Gastroesophageal sphincter (tissue), 4 donors: ENCODE measurements at regions not wholly inside any gene's neighbourhood (a gene's known extent, or its start where the extent isn't known, plus 50 kb on each side); places are given as distances from the start of the nearest gene placed in this dataset.
A peak's percentile ranks its signal among the peaks of the same experiment; 100 is the strongest.

Source experiments
- ATAC-seq: fragments of 150-250 bp; one replicate; pipeline ENCODE4 v1.9.1; 2016; ENCODE audit warnings: mild to moderate bottlenecking, moderate library complexity
- H3K27ac ChIP-seq, 4 donors: fragments of 200-600 bp; sonication (generic) in 3 of 4; 1 replicate in 3 of 4; 2 replicates in 1 of 4; pipeline ENCODE4 v1.5.1; 2016 to 2019
- H3K27me3 ChIP-seq: fragments of 200-600 bp; sonication (generic); one replicate; pipeline ENCODE4 v1.5.1; 2019
- H3K36me3 ChIP-seq, 2 donors: fragments of 200-600 bp; sonication (generic); one replicate each; pipeline ENCODE4 v1.5.1; 2019; ENCODE audit warnings: control low read depth in 1 of 2
- H3K4me1 ChIP-seq, 3 donors: fragments of 200-600 bp; sonication (generic); 1 replicate in 2 of 3; 2 replicates in 1 of 3; pipeline ENCODE4 v1.5.1; 2016 to 2019; ENCODE audit warnings: control low read depth in 2 of 3
- H3K4me3 ChIP-seq, 2 donors: fragments of 200-600 bp; sonication (generic); one replicate each; pipeline ENCODE4 v1.5.1; 2019; ENCODE audit warnings: mild to moderate bottlenecking in 1 of 2, moderate library complexity in 1 of 2
- H3K9me3 ChIP-seq, 3 donors: fragments of 200-600 bp; sonication (generic); one replicate each; pipeline ENCODE4 v1.5.1; 2017 to 2019; ENCODE audit warnings: control low read depth in 2 of 3
- EP300 ChIP-seq: sonication (generic); formaldehyde crosslinking; IDR thresholded peaks from one replicate; pipeline ENCODE4 v1.6.1; 2017; ENCODE audit warnings: antibody characterized with exemption, mild to moderate bottlenecking
- POLR2A ChIP-seq, 2 donors: fragments of 450-650 bp; IDR thresholded peaks; one replicate each; pipeline ENCODE4 v1.6.1; 2017; ENCODE audit warnings: antibody characterized with exemption in 2 of 2, mild to moderate bottlenecking in 2 of 2, moderate library complexity in 1 of 2
- POLR2AphosphoS5 ChIP-seq: sonication (generic); formaldehyde crosslinking; IDR thresholded peaks from one replicate; pipeline ENCODE4 v1.6.1; 2017; ENCODE audit warnings: antibody characterized with exemption
- WGBS, 2 donors: methylation state at CpG; one replicate each; pipeline ENCODE4 v1.1.5; 2018; ENCODE audit warnings: low coverage in 1 of 2; 5-methylcytosine and 5-hydroxymethylcytosine counted together
- TF ChIP-seq, protein P1 (sequence below), 4 experiments: fragments of 200-600 bp in 2 of 4; fragments of 450-650 bp in 2 of 4; sonication (generic) in 1 of 4; IDR thresholded peaks; one replicate each; pipeline ENCODE4 v1.5.1; 2017 to 2019; ENCODE audit warnings: antibody characterized with exemption in 4 of 4, mild to moderate bottlenecking in 2 of 4, moderate library complexity in 2 of 4

DNA sequence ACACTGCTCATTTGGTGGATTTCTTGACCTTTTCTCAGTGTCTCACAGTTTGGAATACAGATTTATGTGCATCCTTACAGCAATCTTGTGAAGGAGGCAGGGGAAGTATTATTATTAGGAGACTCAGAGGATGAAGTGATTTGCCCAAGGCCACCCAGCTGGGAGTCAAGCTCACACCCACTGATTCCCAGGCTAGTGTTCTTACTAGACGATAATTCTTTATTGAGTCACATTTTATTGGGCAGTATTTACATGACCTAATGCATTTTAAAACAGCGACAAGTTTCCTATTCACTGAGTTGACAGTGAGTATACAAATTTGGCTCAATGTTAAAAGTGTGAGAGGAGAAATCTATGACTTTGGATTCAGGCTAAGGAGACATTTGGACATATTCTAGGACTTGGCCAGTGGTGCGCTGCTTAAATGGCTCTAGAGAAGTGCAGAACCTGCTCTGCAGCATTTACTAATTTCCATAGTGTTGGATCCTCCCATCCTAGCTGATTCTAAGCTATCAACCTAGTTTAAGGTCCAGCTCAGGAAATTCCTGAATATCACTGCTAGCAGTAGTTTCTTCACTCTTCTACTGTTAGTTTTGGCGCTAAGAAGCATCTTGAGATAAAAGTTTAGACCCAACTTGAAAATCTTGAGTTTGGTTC, 199.3 kb downstream of the MTX2 start:
- peaks cover 24% of the 10 kb centered on the region for H3K27me3 ChIP-seq
- ATAC-seq: no peak
- no peaks in the 10 kb centered on the region for H3K9me3 ChIP-seq
- TF ChIP-seq POLR2AphosphoS5: no peak
- no peak for TF ChIP-seq EP300
- TF ChIP-seq, protein P1, sequence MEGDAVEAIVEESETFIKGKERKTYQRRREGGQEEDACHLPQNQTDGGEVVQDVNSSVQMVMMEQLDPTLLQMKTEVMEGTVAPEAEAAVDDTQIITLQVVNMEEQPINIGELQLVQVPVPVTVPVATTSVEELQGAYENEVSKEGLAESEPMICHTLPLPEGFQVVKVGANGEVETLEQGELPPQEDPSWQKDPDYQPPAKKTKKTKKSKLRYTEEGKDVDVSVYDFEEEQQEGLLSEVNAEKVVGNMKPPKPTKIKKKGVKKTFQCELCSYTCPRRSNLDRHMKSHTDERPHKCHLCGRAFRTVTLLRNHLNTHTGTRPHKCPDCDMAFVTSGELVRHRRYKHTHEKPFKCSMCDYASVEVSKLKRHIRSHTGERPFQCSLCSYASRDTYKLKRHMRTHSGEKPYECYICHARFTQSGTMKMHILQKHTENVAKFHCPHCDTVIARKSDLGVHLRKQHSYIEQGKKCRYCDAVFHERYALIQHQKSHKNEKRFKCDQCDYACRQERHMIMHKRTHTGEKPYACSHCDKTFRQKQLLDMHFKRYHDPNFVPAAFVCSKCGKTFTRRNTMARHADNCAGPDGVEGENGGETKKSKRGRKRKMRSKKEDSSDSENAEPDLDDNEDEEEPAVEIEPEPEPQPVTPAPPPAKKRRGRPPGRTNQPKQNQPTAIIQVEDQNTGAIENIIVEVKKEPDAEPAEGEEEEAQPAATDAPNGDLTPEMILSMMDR (IDR thresholded peaks at IDR 0.05): no peak
- TF ChIP-seq POLR2A (IDR thresholded peaks at IDR 0.05): no peak
- WGBS, 2 donors: 76 to 87% methylated on average over 4 of the region's 4 CpGs
- H3K27ac ChIP-seq: no peak overlapping the region
- no peak overlapping the region for H3K4me3 ChIP-seq
- H3K36me3 ChIP-seq: no peaks in the 10 kb centered on the region
- peaks cover 0 to 10% (median 0%) of the 10 kb centered on the region in 3 donors for H3K4me1 ChIP-seq

DNA sequence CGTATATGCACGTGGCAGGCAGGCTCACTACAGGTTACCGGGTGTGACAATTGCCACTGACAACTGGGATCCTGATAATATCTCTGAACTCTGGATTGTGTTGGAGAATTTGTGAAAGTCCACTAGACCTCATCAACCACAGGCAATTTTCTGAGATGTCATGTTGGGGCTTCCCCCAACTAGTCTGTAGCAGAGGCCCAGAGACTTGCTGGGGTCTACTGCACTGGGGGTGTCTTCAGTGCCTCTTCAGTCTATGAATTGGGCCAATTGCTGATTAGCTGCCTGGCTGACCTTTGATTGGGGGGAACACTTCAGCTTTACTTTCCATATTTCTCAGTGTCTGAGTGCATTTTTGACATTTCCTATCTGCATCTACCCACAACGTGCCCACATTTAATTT, 201.5 kb downstream of the MTX2 start:
- H3K9me3 ChIP-seq: no peaks in the 10 kb centered on the region
- H3K27me3 ChIP-seq: peaks cover 11% of the 10 kb centered on the region
- WGBS, 2 donors: 79 to 95% methylated on average over 4 of the region's 4 CpGs
- ATAC-seq: no peak
- peaks cover 0 to 11% (median 0%) of the 10 kb centered on the region in 3 donors for H3K4me1 ChIP-seq
- H3K27ac ChIP-seq: no peak overlapping the region
- TF ChIP-seq POLR2A (IDR thresholded peaks at IDR 0.05) (no peak), EP300 (no peak)
- no peak overlapping the region for H3K4me3 ChIP-seq
- H3K36me3 ChIP-seq: no peaks in the 10 kb centered on the region

DNA sequence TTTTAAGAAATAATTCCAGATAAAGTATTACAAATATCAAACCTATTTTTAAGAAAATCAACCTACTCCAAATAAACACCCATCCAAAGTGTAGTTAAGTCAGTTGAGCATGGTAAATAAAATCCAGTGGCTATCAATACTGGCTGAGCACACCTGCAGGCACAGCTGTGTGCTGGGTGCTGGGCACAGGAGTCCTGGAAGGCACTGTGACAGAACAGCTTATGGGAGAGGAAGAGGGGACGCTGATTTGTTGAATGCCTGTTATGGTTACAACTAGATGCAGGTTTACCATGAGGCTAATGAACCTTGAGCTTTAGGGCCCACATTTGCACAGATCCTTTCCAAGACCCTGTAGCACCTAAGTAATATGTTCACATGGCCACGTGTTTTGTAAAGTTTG, 202.7 kb downstream of the MTX2 start:
- H3K36me3 ChIP-seq: no peaks in the 10 kb centered on the region
- no peak overlapping the region for H3K27ac ChIP-seq
- 85 to 90% methylated on average over 2 of the region's 2 CpGs for WGBS, 2 donors
- H3K4me3 ChIP-seq: no peak overlapping the region
- ATAC-seq: no peak
- H3K4me1 ChIP-seq: peaks cover 0 to 11% (median 0%) of the 10 kb centered on the region in 3 donors
- no peak for TF ChIP-seq EP300
- no peak for TF ChIP-seq POLR2AphosphoS5
- TF ChIP-seq, protein P1 (IDR thresholded peaks at IDR 0.05): no peak
- no peak for TF ChIP-seq POLR2A (IDR thresholded peaks at IDR 0.05)
- H3K9me3 ChIP-seq: no peaks in the 10 kb centered on the region
- peaks cover under 1% of the 10 kb centered on the region for H3K27me3 ChIP-seq

DNA sequence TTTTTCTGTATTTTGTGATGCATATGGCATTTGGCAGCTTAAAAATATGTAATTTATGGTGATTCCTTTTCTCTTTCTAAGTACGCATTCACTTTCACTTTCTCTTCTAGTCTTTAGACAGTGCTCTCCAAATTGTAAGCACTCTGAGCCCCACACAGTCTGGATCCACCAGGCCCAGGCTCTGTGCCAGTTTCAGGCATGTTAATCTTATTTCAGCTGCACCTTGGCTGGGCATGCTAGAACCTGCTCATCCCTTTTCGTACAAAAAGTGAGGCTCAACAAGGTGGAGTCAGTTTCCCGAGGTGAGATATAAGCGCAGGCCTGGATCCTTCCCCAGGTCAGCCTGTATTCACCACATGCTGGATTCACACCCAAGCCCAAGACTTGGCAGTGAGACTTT, 203.9 kb downstream of the MTX2 start:
- WGBS, 2 donors: 37 to 44% methylated on average over 3 to 4 of the region's 4 CpGs
- no peaks in the 10 kb centered on the region for H3K27me3 ChIP-seq
- no peaks in the 10 kb centered on the region for H3K9me3 ChIP-seq
- H3K4me3 ChIP-seq: peak overlapping the region in 1 of 2 donors; percentile 13
- H3K36me3 ChIP-seq: no peaks in the 10 kb centered on the region
- H3K27ac ChIP-seq: peak overlapping the region in 3 of 4 donors; percentile 11 to 29 (median 17)
- no peak for ATAC-seq
- H3K4me1 ChIP-seq: peaks cover 0 to 11% (median 0%) of the 10 kb centered on the region in 3 donors
- TF ChIP-seq POLR2A (IDR thresholded peaks at IDR 0.05) (no peak), POLR2AphosphoS5 (no peak), EP300 (no peak)
- TF ChIP-seq, protein P1 (IDR thresholded peaks at IDR 0.05): no peak

DNA sequence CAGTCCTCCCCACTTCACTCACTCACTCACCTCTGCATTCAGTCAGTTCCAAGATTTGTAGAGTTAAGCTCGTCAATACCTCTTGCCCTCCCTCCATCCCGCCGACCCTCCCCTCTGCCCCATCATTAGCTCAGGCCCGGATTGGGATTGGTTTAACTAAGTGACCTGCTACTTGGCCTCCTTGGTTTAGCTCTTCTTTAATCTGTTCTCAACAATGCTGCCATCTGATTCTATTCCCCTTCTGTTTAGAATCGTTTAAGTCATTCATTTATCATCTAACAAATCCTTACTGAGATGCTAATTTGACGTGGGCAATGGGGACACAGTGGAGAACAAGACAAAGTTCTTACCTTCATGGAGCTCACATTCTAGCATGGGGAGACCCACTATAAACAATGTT, 204.6 kb downstream of the MTX2 start:
- Histone ChIP-seq H3K36me3 (no peaks in the 10 kb centered on the region), H3K4me3 (no peak overlapping the region), H3K9me3 (no peaks in the 10 kb centered on the region), H3K4me1 (peaks cover 0 to 11% (median 0%) of the 10 kb centered on the region in 3 donors), H3K27ac (no peak overlapping the region), H3K27me3 (no peaks in the 10 kb centered on the region)
- no peak for TF ChIP-seq EP300
- TF ChIP-seq POLR2A (IDR thresholded peaks at IDR 0.05): no peak
- 89 to 100% methylated on average over 4 to 6 of the region's 6 CpGs for WGBS, 2 donors
- ATAC-seq: no peak

DNA sequence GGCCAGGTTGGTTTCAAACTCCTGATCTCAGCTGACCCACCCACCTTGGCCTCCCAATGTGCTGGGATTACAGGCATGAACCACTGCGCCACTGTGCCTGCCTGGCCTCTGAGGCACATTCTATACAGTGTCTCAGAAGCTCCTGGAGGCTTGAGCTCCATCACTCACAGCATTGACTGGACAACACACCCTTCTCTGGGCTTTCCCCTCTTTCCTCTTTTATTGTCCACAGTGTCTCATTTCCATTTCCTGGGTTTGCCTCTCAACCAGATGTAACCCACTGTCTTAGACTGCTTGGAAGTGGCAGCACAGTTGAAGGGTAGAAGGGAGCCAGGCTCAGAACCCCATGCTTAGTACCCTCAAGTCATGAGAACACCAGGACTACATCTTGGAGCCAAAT, 208.1 kb downstream of the MTX2 start:
- TF ChIP-seq, protein P1 (IDR thresholded peaks at IDR 0.05): no peak
- TF ChIP-seq POLR2A (IDR thresholded peaks at IDR 0.05) (no peak), POLR2AphosphoS5 (no peak), EP300 (no peak)
- Histone ChIP-seq H3K4me3 (no peak overlapping the region), H3K9me3 (no peaks in the 10 kb centered on the region), H3K4me1 (peaks cover 0 to 11% (median 0%) of the 10 kb centered on the region in 3 donors), H3K36me3 (no peaks in the 10 kb centered on the region), H3K27ac (no peak overlapping the region), H3K27me3 (no peaks in the 10 kb centered on the region)
- WGBS, 2 donors: 100% methylated on average over 1 of the region's 1 CpG; no CpG with 5 or more reads in 1 of the 2 donors
- ATAC-seq: no peak
